GM12878 (cell line): ENCODE measurements at regions not wholly inside any gene's neighbourhood (a gene's known extent, or its start where the extent isn't known, plus 50 kb on each side); places are given as distances from the start of the nearest gene placed in this dataset.

Experiments used
- CBX5 ChIP-seq: sonication (generic); IDR thresholded peaks from 2 replicates; pipeline ENCODE4 v1.6.1; 2016; ENCODE audit warnings: low read depth, moderate library complexity, mild to moderate bottlenecking, inconsistent platforms
- EZH2 ChIP-seq: IDR thresholded peaks from 2 replicates; pipeline ENCODE4 v1.6.1; 2012; ENCODE audit warnings: low read depth, mild to moderate bottlenecking, control low read depth, inconsistent platforms, low read length, borderline replicate concordance; ENCODE audit not compliant: control insufficient read depth
- FOXK2 ChIP-seq: fragments of 450-650 bp; IDR thresholded peaks from 2 replicates; pipeline ENCODE4 v1.6.1; 2017; ENCODE audit warnings: mild to moderate bottlenecking, moderate library complexity
- HDGF ChIP-seq: fragments of 450-650 bp; IDR thresholded peaks from 2 replicates; pipeline ENCODE4 v1.6.1; 2016; ENCODE audit warnings: antibody characterized with exemption
- MEF2B ChIP-seq: fragments of 450-650 bp; IDR thresholded peaks from 2 replicates; pipeline ENCODE4 v1.6.1; 2018; ENCODE audit warnings: mild to moderate bottlenecking, moderate library complexity; ENCODE audit not compliant: partially characterized antibody, poor library complexity, severe bottlenecking
- NR2F1 ChIP-seq: fragments of 450-650 bp; conservative IDR thresholded peaks from 2 replicates; pipeline ENCODE4 v1.6.1; 2017; ENCODE audit warnings: mild to moderate bottlenecking
- POLR2A ChIP-seq: IDR thresholded peaks from 2 replicates; pipeline ENCODE4 v1.6.1; 2011; ENCODE audit warnings: low read depth, mild to moderate bottlenecking, low read length
- SIN3A ChIP-seq: IDR thresholded peaks from 2 replicates; pipeline ENCODE4 v1.6.1; 2012; ENCODE audit warnings: low read depth, low read length, improper control_type of control experiment
- TCF12 ChIP-seq: IDR thresholded peaks from 2 replicates; pipeline ENCODE4 v1.6.1; 2011; ENCODE audit warnings: low read depth, mild to moderate bottlenecking, low read length
- ZNF274 ChIP-seq: IDR thresholded peaks from one replicate; pipeline ENCODE4 v1.8.0; 2011; ENCODE audit not compliant: insufficient read length, insufficient read depth
- TF ChIP-seq, protein P1 (sequence below), 3 experiments: IDR thresholded peaks in 2 of 3; conservative IDR thresholded peaks in 1 of 3; 2 replicates each; pipeline ENCODE4 v1.5.1; 2011; ENCODE audit warnings: low read depth in 3 of 3, low read length in 3 of 3, mild to moderate bottlenecking in 3 of 3, control low read depth in 2 of 3, moderate library complexity in 2 of 3, inconsistent platforms in 1 of 3, mixed read lengths in 1 of 3; ENCODE audit not compliant: control insufficient read depth in 2 of 3, insufficient read depth in 1 of 3; ENCODE audit errors: extremely low read depth in 1 of 3
- TF ChIP-seq, protein P2 (sequence below): IDR thresholded peaks from 2 replicates; pipeline ENCODE4 v1.6.1; 2012; ENCODE audit warnings: low read depth, low read length, improper control_type of control experiment
- TF ChIP-seq, protein P3 (sequence below): IDR thresholded peaks from 2 replicates; pipeline ENCODE4 v1.6.1; 2011; ENCODE audit warnings: low read depth, mild to moderate bottlenecking, low read length, moderate library complexity, borderline replicate concordance; ENCODE audit errors: extremely low read depth
- TF ChIP-seq, protein P4 (sequence below): fragments of 450-650 bp; formaldehyde crosslinking; IDR thresholded peaks from 2 replicates; pipeline ENCODE4 v1.4.0; 2020; ENCODE audit warnings: mild to moderate bottlenecking, moderate library complexity

DNA sequence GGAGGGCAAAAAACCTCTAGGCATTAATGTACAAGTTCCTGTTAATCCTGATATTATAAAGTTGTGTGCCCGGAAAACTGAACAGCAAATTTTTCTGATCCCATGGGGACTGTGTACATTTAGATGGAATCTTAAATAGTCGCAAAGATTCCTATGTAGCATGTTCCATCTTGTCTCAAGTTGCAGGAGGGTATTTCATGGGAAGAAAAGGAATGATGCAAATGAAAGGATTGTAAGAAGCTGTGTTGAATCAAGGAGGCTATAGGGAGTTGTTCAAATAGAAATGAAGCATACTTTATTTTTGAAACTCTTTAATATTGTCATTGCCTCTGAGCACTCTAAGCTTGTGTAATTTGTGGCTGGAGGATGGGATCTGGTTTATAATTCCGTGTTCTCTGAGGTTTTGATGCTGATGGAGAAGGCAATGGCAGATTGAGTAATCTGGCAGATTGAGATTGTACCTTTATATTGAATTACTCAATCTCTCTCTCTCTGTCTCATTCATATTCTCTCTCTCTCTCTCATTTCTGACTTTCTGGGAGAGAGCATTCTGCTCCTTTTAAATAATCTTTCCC, 288.5 kb downstream of the OSTF1 start:
- TF ChIP-seq SIN3A: no peak
- TF ChIP-seq, protein P1, sequence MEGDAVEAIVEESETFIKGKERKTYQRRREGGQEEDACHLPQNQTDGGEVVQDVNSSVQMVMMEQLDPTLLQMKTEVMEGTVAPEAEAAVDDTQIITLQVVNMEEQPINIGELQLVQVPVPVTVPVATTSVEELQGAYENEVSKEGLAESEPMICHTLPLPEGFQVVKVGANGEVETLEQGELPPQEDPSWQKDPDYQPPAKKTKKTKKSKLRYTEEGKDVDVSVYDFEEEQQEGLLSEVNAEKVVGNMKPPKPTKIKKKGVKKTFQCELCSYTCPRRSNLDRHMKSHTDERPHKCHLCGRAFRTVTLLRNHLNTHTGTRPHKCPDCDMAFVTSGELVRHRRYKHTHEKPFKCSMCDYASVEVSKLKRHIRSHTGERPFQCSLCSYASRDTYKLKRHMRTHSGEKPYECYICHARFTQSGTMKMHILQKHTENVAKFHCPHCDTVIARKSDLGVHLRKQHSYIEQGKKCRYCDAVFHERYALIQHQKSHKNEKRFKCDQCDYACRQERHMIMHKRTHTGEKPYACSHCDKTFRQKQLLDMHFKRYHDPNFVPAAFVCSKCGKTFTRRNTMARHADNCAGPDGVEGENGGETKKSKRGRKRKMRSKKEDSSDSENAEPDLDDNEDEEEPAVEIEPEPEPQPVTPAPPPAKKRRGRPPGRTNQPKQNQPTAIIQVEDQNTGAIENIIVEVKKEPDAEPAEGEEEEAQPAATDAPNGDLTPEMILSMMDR (IDR thresholded peaks at IDR 0.05 in 2 of 3, conservative IDR thresholded peaks at IDR 0.05 in 1 of 3; ENCODE audit: control insufficient read depth in 2 of 3, extremely low read depth in 1 of 3, insufficient read depth in 1 of 3, low read depth in 3 of 3, low read length in 3 of 3): no peak
- no peak for TF ChIP-seq FOXK2
- TF ChIP-seq TCF12: no peak
- TF ChIP-seq HDGF: no peak
- TF ChIP-seq, protein P2, sequence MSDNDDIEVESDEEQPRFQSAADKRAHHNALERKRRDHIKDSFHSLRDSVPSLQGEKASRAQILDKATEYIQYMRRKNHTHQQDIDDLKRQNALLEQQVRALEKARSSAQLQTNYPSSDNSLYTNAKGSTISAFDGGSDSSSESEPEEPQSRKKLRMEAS: no peak
- TF ChIP-seq NR2F1: no peak
- no peak for TF ChIP-seq ZNF274
- no peak for TF ChIP-seq MEF2B
- TF ChIP-seq POLR2A: no peak
- TF ChIP-seq, protein P3, sequence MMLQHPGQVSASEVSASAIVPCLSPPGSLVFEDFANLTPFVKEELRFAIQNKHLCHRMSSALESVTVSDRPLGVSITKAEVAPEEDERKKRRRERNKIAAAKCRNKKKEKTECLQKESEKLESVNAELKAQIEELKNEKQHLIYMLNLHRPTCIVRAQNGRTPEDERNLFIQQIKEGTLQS: no peak
- no peak for TF ChIP-seq EZH2
- no peak for TF ChIP-seq CBX5
- TF ChIP-seq, protein P4, sequence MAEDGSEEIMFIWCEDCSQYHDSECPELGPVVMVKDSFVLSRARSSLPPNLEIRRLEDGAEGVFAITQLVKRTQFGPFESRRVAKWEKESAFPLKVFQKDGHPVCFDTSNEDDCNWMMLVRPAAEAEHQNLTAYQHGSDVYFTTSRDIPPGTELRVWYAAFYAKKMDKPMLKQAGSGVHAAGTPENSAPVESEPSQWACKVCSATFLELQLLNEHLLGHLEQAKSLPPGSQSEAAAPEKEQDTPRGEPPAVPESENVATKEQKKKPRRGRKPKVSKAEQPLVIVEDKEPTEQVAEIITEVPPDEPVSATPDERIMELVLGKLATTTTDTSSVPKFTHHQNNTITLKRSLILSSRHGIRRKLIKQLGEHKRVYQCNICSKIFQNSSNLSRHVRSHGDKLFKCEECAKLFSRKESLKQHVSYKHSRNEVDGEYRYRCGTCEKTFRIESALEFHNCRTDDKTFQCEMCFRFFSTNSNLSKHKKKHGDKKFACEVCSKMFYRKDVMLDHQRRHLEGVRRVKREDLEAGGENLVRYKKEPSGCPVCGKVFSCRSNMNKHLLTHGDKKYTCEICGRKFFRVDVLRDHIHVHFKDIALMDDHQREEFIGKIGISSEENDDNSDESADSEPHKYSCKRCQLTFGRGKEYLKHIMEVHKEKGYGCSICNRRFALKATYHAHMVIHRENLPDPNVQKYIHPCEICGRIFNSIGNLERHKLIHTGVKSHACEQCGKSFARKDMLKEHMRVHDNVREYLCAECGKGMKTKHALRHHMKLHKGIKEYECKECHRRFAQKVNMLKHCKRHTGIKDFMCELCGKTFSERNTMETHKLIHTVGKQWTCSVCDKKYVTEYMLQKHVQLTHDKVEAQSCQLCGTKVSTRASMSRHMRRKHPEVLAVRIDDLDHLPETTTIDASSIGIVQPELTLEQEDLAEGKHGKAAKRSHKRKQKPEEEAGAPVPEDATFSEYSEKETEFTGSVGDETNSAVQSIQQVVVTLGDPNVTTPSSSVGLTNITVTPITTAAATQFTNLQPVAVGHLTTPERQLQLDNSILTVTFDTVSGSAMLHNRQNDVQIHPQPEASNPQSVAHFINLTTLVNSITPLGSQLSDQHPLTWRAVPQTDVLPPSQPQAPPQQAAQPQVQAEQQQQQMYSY (CRISPR knock-in tag): no peak
